CD4-positive, alpha-beta T cell (primary cell): ENCODE measurements at regions not wholly inside any gene's neighbourhood (a gene's known extent, or its start where the extent isn't known, plus 50 kb on each side); places are given as distances from the start of the nearest gene placed in this dataset.
A peak's percentile ranks its signal among the peaks of the same experiment; 100 is the strongest.

ENCODE experiments used
- ATAC-seq: fragments of 200-7000 bp; cut with Tn5 transposase; one replicate; pipeline ENCODE4 v1.10.0; 2022; ENCODE audit warnings: mild to moderate bottlenecking; ENCODE audit not compliant: poor library complexity
- CTCF ChIA-PET: fragments of 350-600 bp; sonication (Branson Sonifier 250); formaldehyde crosslinking; loops from one replicate; lab custom pipeline; 2021; ENCODE audit warnings: antibody characterized with exemption, inconsistent platforms; lab: Charles Lee
- POLR2A ChIA-PET: fragments of 350-600 bp; sonication (Branson Sonifier 250); formaldehyde crosslinking; loops from one replicate; lab custom pipeline; 2021; ENCODE audit warnings: antibody characterized with exemption, inconsistent platforms; lab: Charles Lee
- DNase-seq, 14 experiments: peaks; one replicate each; pipeline ENCODE4 v3.0.0-alpha.2; 2013 to 2020; ENCODE audit warnings: mixed read lengths in 2 of 14
- H3K27ac ChIP-seq, 2 donors: one replicate each; pipeline versions ENCODE4 v1.5.1 to v1.7.0; 2013; ENCODE audit warnings: low read length in 2 of 2, low read depth in 1 of 2, mild to moderate bottlenecking in 1 of 2
- H3K27me3 ChIP-seq, 2 experiments: 1 replicate in 1 of 2; 2 replicates in 1 of 2; pipeline versions ENCODE4 v1.6.1 to v1.7.0; 2013; ENCODE audit warnings: low read length in 2 of 2, control low read depth in 1 of 2, mild to moderate bottlenecking in 1 of 2, moderate library complexity in 1 of 2; ENCODE audit not compliant: insufficient read depth in 2 of 2, control insufficient read depth in 1 of 2
- H3K36me3 ChIP-seq: one replicate; pipeline ENCODE4 v1.6.1; 2013; ENCODE audit warnings: low read length, control low read depth; ENCODE audit not compliant: insufficient read depth
- H3K4me1 ChIP-seq: one replicate; pipeline ENCODE4 v1.6.1; 2013; ENCODE audit warnings: low read length, control low read depth; ENCODE audit not compliant: insufficient read depth
- H3K4me3 ChIP-seq: one replicate; pipeline ENCODE4 v1.5.1; 2013; ENCODE audit warnings: mild to moderate bottlenecking, low read length, moderate library complexity
- H3K9me3 ChIP-seq, 2 experiments: 1 replicate in 1 of 2; 2 replicates in 1 of 2; pipeline versions ENCODE4 v1.6.1 to v1.7.0; 2013; ENCODE audit warnings: low read length in 2 of 2, mild to moderate bottlenecking in 2 of 2, control low read depth in 1 of 2, moderate library complexity in 1 of 2; ENCODE audit not compliant: control insufficient read depth in 1 of 2, insufficient read depth in 1 of 2
- H3K27ac Mint-ChIP-seq: one replicate; pipeline ENCODE4 v1.8.0; 2020; ENCODE audit warnings: mixed read lengths
- H3K27me3 Mint-ChIP-seq: one replicate; pipeline ENCODE4 v1.8.0; 2021; ENCODE audit warnings: mixed read lengths
- H3K36me3 Mint-ChIP-seq: one replicate; pipeline ENCODE4 v1.8.0; 2021; ENCODE audit warnings: low read depth, mixed read lengths
- H3K4me1 Mint-ChIP-seq: one replicate; pipeline ENCODE4 v1.8.0; 2021; ENCODE audit warnings: low read depth, mixed read lengths
- H3K4me3 Mint-ChIP-seq: one replicate; pipeline ENCODE4 v1.8.0; 2020; ENCODE audit warnings: mild to moderate bottlenecking, mixed read lengths
- H3K9me3 Mint-ChIP-seq: one replicate; pipeline ENCODE4 v1.8.0; 2020; ENCODE audit warnings: mixed read lengths
- CTCF ChIP-seq: fragments of 200-600 bp; IDR thresholded peaks from one replicate; pipeline ENCODE4 v1.8.0; 2022; ENCODE audit warnings: antibody characterized with exemption, mild to moderate bottlenecking
- intact Hi-C, 2 experiments: fragments of 100-400 bp; cut with DNase I in 1 of 2; cut with micrococcal nuclease in 1 of 2; formaldehyde crosslinking; loops; one replicate each; pipeline versions ENCODE4 v1.15.1 to v1.9.0; 2023 to 2025; cut with DNase I, micrococcal nuclease

GRCh38 chr13:48153186-48153585, 58.3 kb upstream of the MED4 start:
- intact Hi-C loops, result loop anchor here in 1 of 2 experiments (5.0 kb wide), 1 partner anchor 69 kb away; no protein-coding TSS in a partner anchor
- Mint-ChIP-seq H3K36me3 (no peaks in the 10 kb centered on the region), H3K4me1 (peaks cover 76% of the 10 kb centered on the region), H3K9me3 (peaks cover under 1% of the 10 kb centered on the region), H3K27ac (peak overlapping the region; percentile 93), H3K27me3 (no peaks in the 10 kb centered on the region), H3K4me3 (no peak overlapping the region)
- DNase-seq, result no peak
- ChIA-PET POLR2A (interaction anchor here (1.1 to 7.1 kb wide), 3 partner anchors 31 to 93 kb away, joined by 3 to 92 read pairs (median 6); partner anchors contain the start of gene ITM2B), CTCF (interaction anchor here (1.0 to 4.0 kb wide), 2 partner anchors 58 to 79 kb away, joined by 3 to 19 read pairs; partner anchors contain the start of genes ITM2B and MED4)
- Histone ChIP-seq H3K27ac (no peak overlapping the region), H3K4me3 (no peak overlapping the region), H3K9me3 (peaks cover 0 to 5% of the 10 kb centered on the region in 2 experiments), H3K27me3 (no peaks in the 10 kb centered on the region), H3K36me3 (no peaks in the 10 kb centered on the region), H3K4me1 (peaks cover 77% of the 10 kb centered on the region)
- no peak for ATAC-seq
- no peak for TF ChIP-seq CTCF

GRCh38 chr13:48151363-48152161, 56.7 kb upstream of the MED4 start:
- peak overlapping the region; percentile 36 to 39 for H3K27ac ChIP-seq
- peak in 1 of 14 experiments; percentile 64 for DNase-seq
- Mint-ChIP-seq H3K27ac (peak overlapping the region; percentile 93), H3K27me3 (no peaks in the 10 kb centered on the region), H3K4me1 (peaks cover 73% of the 10 kb centered on the region), H3K36me3 (no peaks in the 10 kb centered on the region), H3K4me3 (peak overlapping the region; percentile 5), H3K9me3 (peaks cover 3% of the 10 kb centered on the region)
- H3K36me3 ChIP-seq, result no peaks in the 10 kb centered on the region
- ChIA-PET CTCF (interaction anchor here (1.5 kb wide), 1 partner anchor 25 kb away, joined by 3 read pairs; no protein-coding TSS in a partner anchor), POLR2A (interaction anchor here (3.6 kb wide), 1 partner anchor 81 kb away, joined by 18 read pairs; the partner anchor contains the start of gene ITM2B)
- no peak for TF ChIP-seq CTCF
- peaks cover 61% of the 10 kb centered on the region for H3K4me1 ChIP-seq
- intact Hi-C loops, result loop anchor here in 1 of 2 experiments (5.0 kb wide), 1 partner anchor 71 kb away; no protein-coding TSS in a partner anchor
- ATAC-seq, result no peak
- peaks cover 0 to 5% of the 10 kb centered on the region in 2 experiments for H3K9me3 ChIP-seq
- no peak overlapping the region for H3K4me3 ChIP-seq
- H3K27me3 ChIP-seq, result no peaks in the 10 kb centered on the region

GRCh38 chr13:48148454-48148853, 53.5 kb upstream of the MED4 start:
- H3K4me1 ChIP-seq, result peaks cover 47% of the 10 kb centered on the region
- DNase-seq, result no peak
- H3K4me3 Mint-ChIP-seq, result peak overlapping the region; percentile 27

More at GRCh38 chr13:48148454-48148853, 53.5 kb upstream of the MED4 start:
- H3K9me3 Mint-ChIP-seq, result peaks cover 3% of the 10 kb centered on the region
- peak overlapping the region; percentile 19 for H3K27ac Mint-ChIP-seq
- H3K4me1 Mint-ChIP-seq, result peaks cover 58% of the 10 kb centered on the region
- CTCF ChIA-PET, result interaction anchor here (1.0 to 1.1 kb wide), 2 partner anchors 9 to 54 kb away, joined by 3 to 7 read pairs; partner anchors contain the start of gene MED4
- H3K27me3 Mint-ChIP-seq, result no peaks in the 10 kb centered on the region
- Histone ChIP-seq H3K9me3 (peaks cover 0 to 5% of the 10 kb centered on the region in 2 experiments), H3K36me3 (no peaks in the 10 kb centered on the region), H3K27ac (no peak overlapping the region), H3K4me3 (no peak overlapping the region), H3K27me3 (no peaks in the 10 kb centered on the region)
- POLR2A ChIA-PET, result interaction anchor here (2.2 to 3.6 kb wide), 3 partner anchors 21 to 84 kb away, joined by 8 to 18 read pairs (median 9); partner anchors contain the start of gene ITM2B
- no peak for TF ChIP-seq CTCF
- ATAC-seq, result no peak
- intact Hi-C loops, result no loop called here
- H3K36me3 Mint-ChIP-seq, result no peaks in the 10 kb centered on the region
